Activated gamma-delta T cell treated with anti-CD3 and anti-CD28 coated beads, Interleukin-2, amount 50 U/mL, for 16 hours (primary cell): ENCODE measurements at regions not wholly inside any gene's neighbourhood (a gene's known extent, or its start where the extent isn't known, plus 50 kb on each side); places are given as distances from the start of the nearest gene placed in this dataset.

ENCODE experiments used
- DNase-seq: peaks from one replicate; pipeline ENCODE4 v3.0.0-alpha.2; 2020; ENCODE audit warnings: low read depth

- no peak for DNase-seq
Observed at GRCh38 chr22:47297261-47298016, 535.0 kb downstream of the TBC1D22A start.

GRCh38 chr22:47296405-47297260 lies 534.2 kb downstream of the TBC1D22A start:
- no peak for DNase-seq

GRCh38 chr22:47295982-47296381 lies 533.5 kb downstream of the TBC1D22A start:
- no peak for DNase-seq

GRCh38 chr22:47295226-47295901 lies 532.9 kb downstream of the TBC1D22A start:
- no peak for DNase-seq

DNA sequence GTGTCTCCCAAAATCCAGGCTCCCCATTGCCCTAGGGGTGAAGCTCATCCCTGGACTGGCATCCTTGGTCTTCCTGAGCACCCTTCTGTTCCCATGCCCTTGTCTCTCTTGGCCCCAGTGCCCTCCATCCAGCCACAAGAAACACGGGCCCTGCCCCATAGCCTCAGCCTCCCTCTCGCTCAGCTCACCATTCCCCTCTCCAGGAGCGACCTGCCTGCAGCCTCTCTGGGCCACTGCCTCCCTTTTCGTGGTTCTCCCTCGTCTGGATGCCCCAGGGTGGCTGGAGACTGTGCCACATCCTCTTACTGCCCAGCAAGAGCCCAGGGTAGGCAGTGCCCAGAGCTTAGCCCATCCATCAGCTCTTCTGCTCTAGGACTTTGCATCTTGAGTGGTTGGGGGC lies 532.1 kb downstream of the TBC1D22A start:
- DNase-seq: no peak

GRCh38 chr22:47294222-47294532 lies 531.7 kb downstream of the TBC1D22A start:
- DNase-seq: no peak

GRCh38 chr22:47293368-47294221 lies 531.1 kb downstream of the TBC1D22A start:
- no peak for DNase-seq

- DNase-seq: no peak
Observed at GRCh38 chr22:47292546-47293320, 530.3 kb downstream of the TBC1D22A start.

DNA sequence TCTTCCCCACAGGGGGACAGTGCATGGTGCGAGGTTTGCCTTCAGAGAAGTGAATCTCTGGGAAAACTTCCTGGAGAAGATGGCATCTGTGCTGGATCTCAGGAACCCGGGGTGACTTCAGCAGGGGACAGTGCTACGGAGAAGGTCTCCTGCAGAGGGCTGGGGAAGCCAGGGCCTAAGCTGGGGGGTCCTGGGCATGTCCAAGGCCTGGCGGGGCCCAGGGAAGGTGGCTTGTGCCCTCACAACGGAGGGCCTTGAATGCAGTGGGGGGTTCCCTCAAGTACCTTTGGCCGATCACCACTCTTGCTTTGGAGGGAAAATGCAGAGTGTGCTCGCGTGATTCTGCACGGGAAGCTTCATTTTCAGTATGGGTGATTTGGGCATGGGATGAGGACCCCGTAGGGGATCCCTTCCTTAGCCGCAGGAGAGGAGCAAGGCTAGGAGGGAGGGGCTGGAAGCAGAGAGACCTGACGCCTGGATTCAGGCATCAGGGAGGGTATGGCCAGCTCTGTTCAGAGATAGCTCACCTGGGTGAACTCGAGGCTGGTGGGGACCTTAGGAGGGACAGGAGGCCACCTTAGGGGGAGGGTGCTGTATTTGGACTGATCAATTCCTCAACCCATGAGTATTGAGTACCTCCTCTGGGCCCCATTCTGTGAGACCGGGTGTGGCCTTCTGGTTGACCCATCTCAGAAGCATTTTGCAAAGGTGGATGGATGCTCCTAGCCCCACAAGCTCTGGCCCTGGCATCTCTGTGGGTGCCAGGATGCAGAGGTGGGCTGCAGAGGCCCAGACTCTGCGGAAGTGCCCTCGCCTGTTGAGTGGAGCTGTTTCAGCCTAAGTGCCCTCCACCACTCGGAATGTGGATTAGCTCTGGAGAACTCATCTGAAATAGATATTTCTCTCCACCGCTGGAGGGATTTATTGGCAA lies 529.4 kb downstream of the TBC1D22A start:
- DNase-seq: no peak

GRCh38 chr22:47290706-47291430 lies 528.4 kb downstream of the TBC1D22A start:
- DNase-seq: no peak

DNA sequence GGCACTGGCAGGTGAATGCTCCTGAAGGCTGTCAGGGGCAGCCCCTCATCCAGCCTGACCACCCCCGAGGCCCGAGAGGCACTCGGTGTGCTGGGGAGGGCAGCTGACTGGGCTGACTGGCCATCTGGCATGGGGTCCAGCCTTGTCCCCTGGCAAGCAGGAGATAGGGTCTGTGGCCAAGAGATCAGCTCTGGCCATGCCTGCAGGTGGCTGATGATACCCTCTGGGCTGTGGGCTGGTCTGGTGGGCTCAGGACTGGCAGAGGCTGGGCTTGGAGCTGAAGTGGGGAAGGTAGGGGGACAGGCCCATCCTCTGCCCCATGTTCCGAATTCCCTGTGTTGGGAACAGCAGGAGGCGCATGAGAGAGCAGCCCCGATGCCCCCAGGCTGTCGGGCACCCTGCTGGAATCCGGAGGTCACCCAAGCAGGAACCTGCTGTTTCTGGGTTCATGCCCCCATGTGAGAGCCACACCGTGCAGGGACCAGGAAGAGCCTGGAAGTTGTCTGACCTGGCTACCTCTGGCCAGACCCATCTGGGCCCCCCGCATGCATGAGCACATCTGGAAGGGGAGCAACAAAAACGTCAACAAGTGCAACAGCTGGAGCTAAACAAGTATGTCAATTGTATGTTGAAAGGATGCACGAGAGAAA lies 527.0 kb downstream of the TBC1D22A start:
- DNase-seq: no peak

- DNase-seq: no peak
Observed at GRCh38 chr22:47288680-47289079, 526.2 kb downstream of the TBC1D22A start.

- no peak for DNase-seq
Observed at GRCh38 chr22:47287516-47287915, 525.1 kb downstream of the TBC1D22A start.

- no peak for DNase-seq
Observed at GRCh38 chr22:47286590-47286989, 524.1 kb downstream of the TBC1D22A start.

DNA sequence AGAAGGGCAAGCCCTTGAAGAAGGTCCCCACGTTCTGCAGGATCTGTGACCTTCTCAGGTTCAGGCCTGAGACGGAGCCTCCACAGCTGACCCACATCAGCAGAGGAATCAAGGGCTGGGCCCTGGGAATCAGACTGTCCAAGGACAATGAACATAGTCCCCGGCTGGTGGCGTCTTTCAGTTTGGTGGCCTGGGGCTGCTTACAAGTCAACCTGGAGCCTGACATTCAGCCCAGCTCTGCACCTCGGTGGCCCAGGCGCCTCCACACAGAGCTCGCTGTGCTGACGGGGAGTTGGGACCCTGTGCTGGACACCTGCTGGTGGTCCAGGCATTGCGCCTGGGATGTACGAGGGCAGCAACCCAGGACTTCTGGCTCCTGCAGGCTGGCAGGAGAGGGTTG lies 523.5 kb downstream of the TBC1D22A start:
- no peak for DNase-seq

GRCh38 chr22:47284822-47285221 lies 522.4 kb downstream of the TBC1D22A start:
- no peak for DNase-seq

- DNase-seq: no peak
Observed at GRCh38 chr22:47284360-47284759, 521.9 kb downstream of the TBC1D22A start.

DNA sequence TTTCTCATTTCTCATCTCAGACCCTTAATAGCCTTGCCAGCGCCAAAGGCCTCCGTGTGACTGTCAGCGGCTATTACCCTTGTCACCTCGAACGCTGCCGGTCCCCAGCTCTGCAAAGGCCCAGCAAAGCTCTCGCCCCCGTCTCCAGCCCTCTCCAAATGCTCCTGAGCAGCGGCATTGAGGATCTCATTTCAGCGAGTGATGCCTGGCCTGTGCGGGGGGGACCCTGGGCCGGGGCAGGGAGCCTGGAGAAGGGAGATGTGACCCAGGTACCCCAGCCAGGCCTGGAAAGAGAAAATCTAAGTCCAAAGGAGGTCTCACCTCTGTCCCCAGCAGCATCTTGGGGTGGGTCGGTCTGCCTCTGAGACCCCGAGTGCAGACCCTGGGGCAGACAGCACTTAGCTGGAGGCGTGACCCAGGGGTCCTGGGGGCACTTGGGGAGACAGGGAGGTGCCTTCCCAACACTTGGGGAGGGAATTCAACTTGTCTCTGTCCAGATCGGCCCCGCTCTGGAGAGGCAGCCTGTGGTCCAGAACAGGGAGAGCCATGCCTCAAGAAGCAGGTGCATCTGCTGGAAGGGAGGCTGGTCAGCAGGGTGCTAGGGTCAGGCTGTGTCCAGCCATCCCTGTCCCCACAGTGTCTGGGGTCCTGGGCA lies 521.3 kb downstream of the TBC1D22A start:
- DNase-seq: no peak
